SJCRH30 (cell line): ENCODE measurements at regions not wholly inside any gene's neighbourhood (a gene's known extent, or its start where the extent isn't known, plus 50 kb on each side); places are given as distances from the start of the nearest gene placed in this dataset.
A peak's percentile ranks its signal among the peaks of the same experiment; 100 is the strongest.
"Not testable (repeated sequence)": the region's sequence is repeated elsewhere in the genome, so short reads cannot be mapped to it uniquely, and the experiment has no call there.

ENCODE experiments used
- DNase-seq, 2 experiments: peaks; one replicate each; pipeline ENCODE4 v3.0.0-alpha.2; 2015 to 2020
- H3K27ac ChIP-seq: fragments of 250-450 bp; sonication (Bioruptor Pico); 2 replicates; pipeline ENCODE4 v1.5.1; 2020; ENCODE audit warnings: mild to moderate bottlenecking, moderate library complexity
- H3K27me3 ChIP-seq: fragments of 250-450 bp; sonication (Bioruptor Pico); 2 replicates; pipeline ENCODE4 v1.5.1; 2020; ENCODE audit warnings: mild to moderate bottlenecking, moderate library complexity
- H3K36me3 ChIP-seq: fragments of 250-450 bp; sonication (Bioruptor Pico); 2 replicates; pipeline ENCODE4 v1.5.1; 2020; ENCODE audit warnings: mild to moderate bottlenecking, moderate library complexity
- H3K4me1 ChIP-seq: fragments of 250-450 bp; sonication (Bioruptor Pico); 2 replicates; pipeline ENCODE4 v1.5.1; 2020; ENCODE audit warnings: mild to moderate bottlenecking, moderate library complexity
- H3K4me3 ChIP-seq: fragments of 250-450 bp; sonication (Bioruptor Pico); 2 replicates; pipeline ENCODE4 v1.5.1; 2020; ENCODE audit warnings: mild to moderate bottlenecking, moderate library complexity
- H3K9me3 ChIP-seq: fragments of 250-450 bp; sonication (Bioruptor Pico); replicated peaks from 2 replicates; pipeline ENCODE4 v1.5.1; 2020; ENCODE audit warnings: mild to moderate bottlenecking, moderate library complexity

DNA sequence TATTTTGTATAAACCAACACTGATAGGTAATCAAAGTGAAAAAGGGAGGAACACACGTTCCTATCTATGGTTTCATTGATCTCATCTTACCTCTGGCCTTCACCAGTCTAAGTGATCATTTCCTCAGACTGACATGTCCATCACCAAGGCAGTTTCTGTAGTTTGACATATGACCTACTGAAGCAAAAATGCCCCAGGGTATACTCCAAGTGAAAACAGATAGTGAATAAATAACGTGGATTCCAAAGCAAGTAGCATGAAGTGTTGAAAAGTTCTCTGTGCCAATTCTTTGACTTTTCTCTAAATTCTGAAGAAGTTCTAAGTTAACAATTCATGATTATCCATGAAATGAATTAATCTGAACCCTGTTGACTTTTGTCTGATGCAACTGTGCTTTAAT is 334.2 kb upstream of the SGCG start:
- Histone ChIP-seq H3K27ac (no peak overlapping the region), H3K36me3 (no peaks in the 10 kb centered on the region), H3K4me1 (no peaks in the 10 kb centered on the region), H3K9me3 (no peaks in the 10 kb centered on the region), H3K27me3 (no peaks in the 10 kb centered on the region), H3K4me3 (no peak overlapping the region)
- DNase-seq, result no peak

- Histone ChIP-seq H3K4me3 (peak overlapping the region; percentile 14; the same call in 1 of the 2 replicates), H3K27me3 (no peaks in the 10 kb centered on the region), H3K4me1 (no peaks in the 10 kb centered on the region), H3K9me3 (no peaks in the 10 kb centered on the region), H3K27ac (no peak overlapping the region), H3K36me3 (no peaks in the 10 kb centered on the region)
- DNase-seq, result peak; percentile 52 to 57
These were observed 332.2 kb upstream of the SGCG start for GRCh38 chr13:22848539-22849052.

DNA sequence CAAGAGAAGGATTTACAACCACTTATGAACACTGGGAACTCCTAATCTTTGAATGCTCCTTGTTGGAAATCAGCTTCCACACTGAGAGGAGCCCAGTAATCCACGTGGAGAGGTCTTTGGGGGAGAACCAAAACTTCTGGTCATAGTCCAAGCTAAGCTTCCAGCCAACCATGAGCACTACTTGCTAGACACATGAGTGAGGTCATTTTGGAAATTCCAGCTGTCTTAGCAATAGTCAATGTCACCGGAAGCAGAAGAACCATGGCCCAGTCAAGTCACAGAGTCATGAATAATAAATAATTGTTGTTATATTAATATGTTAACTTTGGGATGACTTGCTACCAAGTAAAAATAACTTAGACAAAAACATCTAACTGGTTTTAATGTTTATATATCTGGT is 324.9 kb upstream of the SGCG start:
- no peaks in the 10 kb centered on the region for H3K36me3 ChIP-seq
- no peaks in the 10 kb centered on the region for H3K9me3 ChIP-seq
- no peak overlapping the region for H3K4me3 ChIP-seq
- DNase-seq, result no peak
- H3K27ac ChIP-seq, result no peak overlapping the region
- H3K4me1 ChIP-seq, result no peaks in the 10 kb centered on the region
- H3K27me3 ChIP-seq, result no peaks in the 10 kb centered on the region

DNA sequence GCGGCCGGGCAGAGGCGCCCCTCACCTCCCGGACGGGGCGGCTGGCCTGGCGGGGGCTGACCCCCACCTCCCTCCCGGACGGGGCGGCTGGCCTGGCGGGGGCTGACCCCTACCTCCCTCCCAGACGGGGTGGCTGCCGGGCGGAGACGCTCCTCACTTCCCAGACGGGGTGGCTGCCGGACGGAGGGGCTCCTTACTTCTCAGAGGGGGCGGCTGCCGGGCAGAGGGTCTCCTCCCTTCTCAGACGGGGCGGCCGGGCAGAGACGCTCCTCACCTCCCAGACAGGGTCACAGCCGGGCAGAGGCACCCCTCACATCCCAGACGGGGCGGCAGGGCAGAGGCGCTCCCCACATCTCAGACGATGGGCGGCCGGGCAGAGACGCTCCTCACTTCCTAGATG is 321.8 kb upstream of the SGCG start:
- not testable (repeated sequence) for H3K9me3 ChIP-seq, DNase-seq, H3K27me3 ChIP-seq, H3K27ac ChIP-seq, H3K4me3 ChIP-seq, H3K36me3 ChIP-seq, H3K4me1 ChIP-seq

- DNase-seq, H3K27ac ChIP-seq, H3K36me3 ChIP-seq, H3K27me3 ChIP-seq, H3K4me1 ChIP-seq, H3K4me3 ChIP-seq, H3K9me3 ChIP-seq: not testable (repeated sequence)
These were observed 321.4 kb upstream of the SGCG start for GRCh38 chr13:22859411-22859810.

- Histone ChIP-seq H3K27ac (no peak overlapping the region), H3K27me3 (no peaks in the 10 kb centered on the region), H3K4me1 (no peaks in the 10 kb centered on the region), H3K36me3 (no peaks in the 10 kb centered on the region), H3K9me3 (no peaks in the 10 kb centered on the region), H3K4me3 (no peak overlapping the region)
- no peak for DNase-seq
These were observed 318.8 kb upstream of the SGCG start for GRCh38 chr13:22861958-22862466.

- H3K36me3 ChIP-seq, result no peaks in the 10 kb centered on the region
- no peak for DNase-seq
- no peak overlapping the region for H3K27ac ChIP-seq
- H3K9me3 ChIP-seq, result no peaks in the 10 kb centered on the region
- no peaks in the 10 kb centered on the region for H3K4me1 ChIP-seq
- no peak overlapping the region for H3K4me3 ChIP-seq
- H3K27me3 ChIP-seq, result no peaks in the 10 kb centered on the region
These were observed 318.3 kb upstream of the SGCG start for GRCh38 chr13:22862478-22862877.

DNA sequence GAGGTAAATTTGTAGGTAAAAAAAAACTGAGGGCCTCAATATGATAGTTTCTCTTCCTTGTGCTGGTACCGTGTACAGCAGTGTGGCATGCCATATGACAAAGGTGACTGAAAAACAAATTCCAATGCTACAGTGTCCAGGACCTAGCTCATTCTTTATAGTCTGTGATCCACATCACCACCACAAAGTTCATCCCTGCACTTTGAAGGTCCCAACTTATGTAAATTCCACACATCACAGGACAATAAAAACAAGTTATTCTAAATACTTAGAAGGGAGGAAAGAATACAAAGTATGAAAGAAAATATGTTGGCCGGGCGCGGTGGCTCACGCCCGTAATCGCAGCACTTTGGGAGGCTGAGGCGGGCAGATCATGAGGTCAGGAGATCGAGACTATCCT is 314.6 kb upstream of the SGCG start:
- H3K9me3 ChIP-seq, result no peaks in the 10 kb centered on the region
- DNase-seq, result no peak
- H3K27me3 ChIP-seq, result no peaks in the 10 kb centered on the region
- no peaks in the 10 kb centered on the region for H3K4me1 ChIP-seq
- no peaks in the 10 kb centered on the region for H3K36me3 ChIP-seq
- no peak overlapping the region for H3K4me3 ChIP-seq
- H3K27ac ChIP-seq, result no peak overlapping the region

DNA sequence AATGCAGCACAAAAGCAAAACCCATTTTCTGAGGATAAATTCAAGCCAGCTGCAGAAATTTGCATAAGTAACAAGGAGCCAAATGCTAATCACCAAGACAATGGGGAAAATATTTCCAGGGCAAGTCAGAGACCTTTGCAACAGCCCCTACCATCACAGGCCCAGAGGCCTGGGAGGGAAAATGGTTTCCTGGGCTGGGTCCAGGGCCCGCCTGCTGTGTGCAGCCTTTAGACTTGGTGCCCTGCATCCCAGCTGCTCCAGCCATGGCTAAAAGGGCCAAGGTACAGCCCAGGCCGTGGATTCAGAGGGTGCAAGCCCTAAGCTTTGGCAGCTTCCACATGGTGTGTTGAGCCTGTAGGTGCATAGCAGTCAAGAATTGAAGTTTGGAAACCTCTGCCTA is 309.5 kb upstream of the SGCG start:
- no peaks in the 10 kb centered on the region for H3K27me3 ChIP-seq
- no peaks in the 10 kb centered on the region for H3K9me3 ChIP-seq
- no peaks in the 10 kb centered on the region for H3K4me1 ChIP-seq
- H3K36me3 ChIP-seq, result no peaks in the 10 kb centered on the region
- no peak overlapping the region for H3K4me3 ChIP-seq
- DNase-seq, result no peak
- H3K27ac ChIP-seq, result no peak overlapping the region

GRCh38 chr13:22874839-22875238 is 305.9 kb upstream of the SGCG start:
- no peak overlapping the region for H3K4me3 ChIP-seq
- H3K4me1 ChIP-seq, result no peaks in the 10 kb centered on the region
- no peaks in the 10 kb centered on the region for H3K27me3 ChIP-seq
- H3K36me3 ChIP-seq, result no peaks in the 10 kb centered on the region
- no peak for DNase-seq
- no peak overlapping the region for H3K27ac ChIP-seq
- H3K9me3 ChIP-seq, result no peaks in the 10 kb centered on the region

DNA sequence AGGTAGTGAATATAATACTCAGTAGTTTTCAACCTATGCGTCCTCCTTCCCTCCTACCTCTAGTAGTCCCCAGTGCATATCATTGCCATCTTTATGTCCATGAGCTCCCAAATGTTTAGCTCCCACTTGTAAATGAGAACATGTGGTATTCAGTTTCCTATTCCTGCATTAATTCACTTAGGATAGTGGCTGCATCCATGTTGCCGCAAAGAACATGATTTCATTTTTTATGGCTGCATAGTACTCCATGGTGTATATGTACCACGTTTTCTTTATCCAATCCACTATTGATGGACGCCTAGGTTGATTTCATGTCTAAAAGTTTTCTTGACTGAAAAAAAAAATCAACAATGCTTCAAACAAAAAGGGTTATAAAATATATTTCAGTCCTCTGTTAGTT is 303.4 kb upstream of the SGCG start:
- Histone ChIP-seq H3K27ac (no peak overlapping the region), H3K27me3 (no peaks in the 10 kb centered on the region), H3K4me1 (no peaks in the 10 kb centered on the region), H3K36me3 (no peaks in the 10 kb centered on the region), H3K9me3 (no peaks in the 10 kb centered on the region), H3K4me3 (no peak overlapping the region)
- no peak for DNase-seq

- Histone ChIP-seq H3K36me3 (no peaks in the 10 kb centered on the region), H3K4me3 (no peak overlapping the region), H3K27me3 (no peaks in the 10 kb centered on the region), H3K4me1 (no peaks in the 10 kb centered on the region), H3K27ac (no peak overlapping the region), H3K9me3 (no peaks in the 10 kb centered on the region)
- no peak for DNase-seq
These were observed 299.7 kb upstream of the SGCG start for GRCh38 chr13:22880741-22881720.

DNA sequence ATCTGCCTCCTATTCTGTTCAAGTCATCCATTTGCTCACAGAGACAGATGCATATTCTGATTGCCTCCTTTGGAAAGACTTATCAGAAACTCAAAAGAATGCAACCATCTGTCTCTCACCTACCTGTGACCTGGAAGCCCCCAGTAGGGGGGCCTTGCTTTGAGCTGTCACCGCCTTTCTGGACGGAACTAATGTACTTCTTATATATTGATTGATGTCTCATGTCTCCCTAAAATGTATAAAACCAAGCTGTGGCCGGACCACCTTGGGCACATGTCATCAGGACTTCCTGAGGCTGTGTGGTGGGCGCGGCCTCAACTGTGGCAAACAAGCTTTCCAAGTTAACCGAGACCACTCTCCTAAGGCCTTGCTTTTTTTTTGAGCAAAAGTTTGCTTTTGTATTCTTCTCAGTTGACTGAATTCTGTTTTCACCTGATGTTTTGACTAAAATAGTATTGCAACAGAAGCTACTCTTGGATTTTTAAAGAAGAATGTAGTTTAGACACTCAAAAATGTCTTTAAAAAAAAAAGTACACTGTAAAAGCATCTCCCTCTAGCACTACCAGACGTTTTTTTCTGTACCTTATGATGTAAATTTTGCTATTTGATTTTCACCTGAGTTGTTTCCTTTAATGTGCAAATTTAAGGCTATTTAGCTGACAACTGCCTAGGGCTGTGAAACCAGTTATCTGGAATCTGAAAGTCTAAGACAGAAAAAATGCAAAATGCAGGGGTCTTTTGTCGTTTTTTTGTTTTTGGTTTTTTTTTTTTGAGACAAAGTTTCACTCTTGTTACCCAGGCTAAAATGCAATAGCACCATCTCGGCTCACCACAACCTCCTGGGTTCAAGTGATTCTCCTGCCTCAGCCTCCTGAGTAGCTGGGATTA is 298.8 kb upstream of the SGCG start:
- not testable (repeated sequence) for H3K36me3 ChIP-seq, H3K27me3 ChIP-seq, H3K9me3 ChIP-seq, DNase-seq, H3K4me3 ChIP-seq, H3K27ac ChIP-seq, H3K4me1 ChIP-seq

GRCh38 chr13:22883262-22883840 is 297.4 kb upstream of the SGCG start:
- Histone ChIP-seq H3K4me1 (no peaks in the 10 kb centered on the region), H3K27me3 (no peaks in the 10 kb centered on the region), H3K27ac (no peak overlapping the region), H3K9me3 (no peaks in the 10 kb centered on the region), H3K4me3 (no peak overlapping the region), H3K36me3 (no peaks in the 10 kb centered on the region)
- DNase-seq, result no peak

DNA sequence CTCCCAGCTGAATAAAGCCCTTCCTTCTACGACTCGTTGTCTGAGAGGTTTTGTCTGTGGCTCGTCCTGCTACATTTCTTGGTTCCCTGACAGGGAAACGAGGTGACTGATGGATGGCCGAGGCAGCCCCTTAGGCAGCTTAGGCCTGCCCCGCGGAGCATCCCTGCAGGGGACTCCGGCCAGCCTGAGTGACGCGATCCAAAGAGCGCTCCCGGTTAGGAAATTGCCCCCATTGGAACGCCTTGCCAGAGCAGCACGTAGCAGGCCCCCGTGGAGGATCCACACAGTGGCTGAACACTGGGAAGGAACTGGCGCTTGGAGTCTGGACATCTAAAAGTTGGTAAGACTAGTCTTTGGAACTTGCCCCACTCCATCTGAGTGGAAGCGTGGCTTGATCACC is 296.8 kb upstream of the SGCG start:
- no peaks in the 10 kb centered on the region for H3K9me3 ChIP-seq
- no peaks in the 10 kb centered on the region for H3K36me3 ChIP-seq
- no peaks in the 10 kb centered on the region for H3K4me1 ChIP-seq
- DNase-seq, result no peak
- H3K27me3 ChIP-seq, result no peaks in the 10 kb centered on the region
- H3K4me3 ChIP-seq, result no peak overlapping the region
- no peak overlapping the region for H3K27ac ChIP-seq
